ENCODE measurements at regions not wholly inside any gene's neighbourhood (a gene's known extent, or its start where the extent isn't known, plus 50 kb on each side); places are given as distances from the start of the nearest gene placed in this dataset.

- no peak for DNase-seq (ENCODE audit: low read depth)
- TF ChIP-seq, protein P1, sequence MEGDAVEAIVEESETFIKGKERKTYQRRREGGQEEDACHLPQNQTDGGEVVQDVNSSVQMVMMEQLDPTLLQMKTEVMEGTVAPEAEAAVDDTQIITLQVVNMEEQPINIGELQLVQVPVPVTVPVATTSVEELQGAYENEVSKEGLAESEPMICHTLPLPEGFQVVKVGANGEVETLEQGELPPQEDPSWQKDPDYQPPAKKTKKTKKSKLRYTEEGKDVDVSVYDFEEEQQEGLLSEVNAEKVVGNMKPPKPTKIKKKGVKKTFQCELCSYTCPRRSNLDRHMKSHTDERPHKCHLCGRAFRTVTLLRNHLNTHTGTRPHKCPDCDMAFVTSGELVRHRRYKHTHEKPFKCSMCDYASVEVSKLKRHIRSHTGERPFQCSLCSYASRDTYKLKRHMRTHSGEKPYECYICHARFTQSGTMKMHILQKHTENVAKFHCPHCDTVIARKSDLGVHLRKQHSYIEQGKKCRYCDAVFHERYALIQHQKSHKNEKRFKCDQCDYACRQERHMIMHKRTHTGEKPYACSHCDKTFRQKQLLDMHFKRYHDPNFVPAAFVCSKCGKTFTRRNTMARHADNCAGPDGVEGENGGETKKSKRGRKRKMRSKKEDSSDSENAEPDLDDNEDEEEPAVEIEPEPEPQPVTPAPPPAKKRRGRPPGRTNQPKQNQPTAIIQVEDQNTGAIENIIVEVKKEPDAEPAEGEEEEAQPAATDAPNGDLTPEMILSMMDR (IDR thresholded peaks at IDR 0.05; ENCODE audit: control insufficient read depth, insufficient read depth, low read depth, low read length, missing control alignments): no peak
- no peak overlapping the region for H3K4me3 ChIP-seq (ENCODE audit: control insufficient read depth, low read depth, low read length)
Measured at GRCh38 chr11:26245046-26245445, 86.9 kb upstream of the ANO3 start.

DNA sequence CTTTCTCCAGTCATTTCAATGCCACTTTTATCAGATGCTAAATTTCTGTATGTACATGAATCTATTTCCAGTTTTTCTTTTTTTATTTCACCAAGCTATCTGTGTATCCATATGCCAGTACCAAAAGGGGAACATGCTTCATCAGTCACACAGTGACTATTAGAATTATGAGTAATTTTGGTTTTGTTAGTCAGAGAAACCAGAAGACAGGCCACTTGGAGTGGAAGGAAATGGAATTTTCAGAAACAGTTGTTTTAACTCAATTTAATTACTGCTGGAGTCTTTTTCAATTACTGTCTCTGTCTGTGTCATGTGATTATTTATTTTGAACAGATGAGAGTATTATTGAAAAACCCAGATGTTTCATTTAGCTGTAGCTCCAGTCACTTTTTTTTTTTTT is 84.6 kb upstream of the ANO3 start:
- no peak overlapping the region for H3K4me3 ChIP-seq (ENCODE audit: control insufficient read depth, low read depth, low read length)
- peak; percentile 50 for DNase-seq (ENCODE audit: low read depth)
- TF ChIP-seq, protein P1 (IDR thresholded peaks at IDR 0.05; ENCODE audit: control insufficient read depth, insufficient read depth, low read depth, low read length, missing control alignments): no peak

- TF ChIP-seq, protein P1 (IDR thresholded peaks at IDR 0.05; ENCODE audit: control insufficient read depth, insufficient read depth, low read depth, low read length, missing control alignments): no peak
- H3K4me3 ChIP-seq (ENCODE audit: control insufficient read depth, low read depth, low read length): no peak overlapping the region
- DNase-seq (ENCODE audit: low read depth): no peak
Measured at GRCh38 chr11:26248661-26249060, 83.3 kb upstream of the ANO3 start.

DNA sequence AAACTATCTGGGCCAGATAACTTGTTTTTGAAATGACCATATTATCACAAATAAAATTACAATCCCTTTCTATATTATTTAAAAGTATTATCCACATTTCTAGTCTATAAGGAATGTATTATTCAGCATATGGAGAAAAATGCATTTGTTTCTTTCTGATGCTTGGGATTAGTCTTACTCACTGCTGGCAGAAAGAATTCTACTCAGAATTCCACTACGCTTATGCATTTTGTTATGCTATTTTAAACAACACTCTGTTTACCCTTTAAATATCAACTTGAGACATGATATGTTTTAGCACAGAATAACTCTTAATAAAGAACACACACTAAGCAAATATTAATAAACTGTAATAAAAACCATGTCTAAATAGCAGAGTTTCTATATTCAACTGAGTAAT is 77.6 kb upstream of the ANO3 start:
- no peak for DNase-seq (ENCODE audit: low read depth)
- TF ChIP-seq, protein P1 (IDR thresholded peaks at IDR 0.05; ENCODE audit: control insufficient read depth, insufficient read depth, low read depth, low read length, missing control alignments): no peak

GRCh38 chr11:26263769-26264168 is 68.2 kb upstream of the ANO3 start:
- H3K4me3 ChIP-seq (ENCODE audit: control insufficient read depth, low read depth, low read length): no peak overlapping the region
- TF ChIP-seq, protein P1 (IDR thresholded peaks at IDR 0.05; ENCODE audit: control insufficient read depth, insufficient read depth, low read depth, low read length, missing control alignments): no peak
- no peak for DNase-seq (ENCODE audit: low read depth)

More for the DNA sequence above, 77.6 kb upstream of the ANO3 start:
- no peak overlapping the region for H3K4me3 ChIP-seq (ENCODE audit: control insufficient read depth, low read depth, low read length)

DNA sequence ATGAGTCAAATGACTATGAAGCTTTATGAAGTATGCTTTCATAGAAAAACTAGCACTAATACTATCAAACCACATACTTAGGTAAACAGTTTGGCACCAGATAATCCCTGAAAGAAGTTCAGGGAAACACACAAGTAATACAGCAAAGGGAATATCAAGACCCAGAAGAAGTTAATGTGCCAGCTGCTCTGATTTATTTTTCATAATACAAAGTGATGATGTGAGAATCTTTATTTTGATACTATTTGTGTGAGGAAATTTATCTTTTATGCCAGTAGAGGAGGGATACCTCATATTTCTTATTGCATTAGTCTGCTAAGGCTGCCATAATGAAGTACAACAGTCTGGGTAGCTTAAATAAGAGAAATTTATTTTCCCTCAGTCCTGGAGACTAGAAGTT is 67.7 kb upstream of the ANO3 start:
- H3K4me3 ChIP-seq (ENCODE audit: control insufficient read depth, low read depth, low read length): no peak overlapping the region
- DNase-seq (ENCODE audit: low read depth): no peak
- TF ChIP-seq, protein P1 (IDR thresholded peaks at IDR 0.05; ENCODE audit: control insufficient read depth, insufficient read depth, low read depth, low read length, missing control alignments): no peak

Data from AG09309 (cell line).